ENCODE measurements at regions not wholly inside any gene's neighbourhood (a gene's known extent, or its start where the extent isn't known, plus 50 kb on each side); places are given as distances from the start of the nearest gene placed in this dataset.

DNA sequence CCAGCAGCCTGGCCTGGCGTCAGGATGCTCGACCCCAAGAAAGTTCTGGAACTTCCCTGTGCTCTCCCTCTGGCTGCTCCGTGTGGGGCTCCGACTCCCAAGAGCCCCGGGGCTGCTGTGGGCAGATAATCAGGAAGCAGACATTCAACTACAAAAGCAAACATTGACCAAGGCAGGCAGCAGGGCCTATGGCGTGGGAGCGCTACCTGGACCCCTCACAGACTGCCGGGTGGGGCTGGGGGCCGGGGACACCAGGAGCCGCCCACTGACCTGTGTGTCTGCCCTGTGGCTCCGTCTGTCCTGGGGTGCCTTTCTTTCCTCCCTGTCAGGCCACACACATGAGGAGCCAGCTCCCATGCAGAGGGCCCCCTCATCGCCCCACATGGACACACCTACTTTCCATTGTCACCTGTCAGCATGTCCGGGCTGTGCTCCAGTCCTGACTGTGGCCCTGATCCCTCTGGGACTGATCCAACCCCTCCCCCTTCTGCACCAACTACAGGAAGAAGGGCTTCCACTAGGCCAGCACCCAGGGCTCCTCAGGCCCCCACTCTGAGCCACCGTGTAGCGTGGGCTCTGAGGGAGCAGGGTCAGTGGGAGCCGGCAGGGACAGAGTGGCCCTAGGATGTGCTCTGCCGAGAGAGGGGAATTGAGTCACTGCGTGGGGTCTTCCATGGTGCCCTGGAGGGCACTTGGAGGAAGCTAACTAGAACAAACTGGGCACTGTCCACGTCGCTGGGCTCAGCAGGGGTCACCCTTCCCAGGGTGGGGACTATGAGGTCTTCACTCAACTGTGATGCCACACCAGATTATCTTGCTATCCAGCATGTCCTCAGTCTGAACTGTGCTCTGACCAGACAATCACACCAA is 215.4 kb upstream of the C14orf180 start:
- H3K36me3 ChIP-seq (replicated peaks in 1 of 2), result no peaks in the 10 kb centered on the region
- whole genome bisulfite sequencing, 4 donors, result 74 to 89% (median 79%) methylated on average over 15 to 20 of the region's 20 CpGs
- no peak overlapping the region for H3K4me3 ChIP-seq
- intact Hi-C loops (cut with DNase I), result no loop called here
- no peaks in the 10 kb centered on the region for H3K9me3 ChIP-seq (replicated peaks in 1 of 3)
- no peak overlapping the region for H3K27ac ChIP-seq
- TF ChIP-seq POLR2A (IDR thresholded peaks at IDR 0.05), result no peak
- TF ChIP-seq, protein P1, sequence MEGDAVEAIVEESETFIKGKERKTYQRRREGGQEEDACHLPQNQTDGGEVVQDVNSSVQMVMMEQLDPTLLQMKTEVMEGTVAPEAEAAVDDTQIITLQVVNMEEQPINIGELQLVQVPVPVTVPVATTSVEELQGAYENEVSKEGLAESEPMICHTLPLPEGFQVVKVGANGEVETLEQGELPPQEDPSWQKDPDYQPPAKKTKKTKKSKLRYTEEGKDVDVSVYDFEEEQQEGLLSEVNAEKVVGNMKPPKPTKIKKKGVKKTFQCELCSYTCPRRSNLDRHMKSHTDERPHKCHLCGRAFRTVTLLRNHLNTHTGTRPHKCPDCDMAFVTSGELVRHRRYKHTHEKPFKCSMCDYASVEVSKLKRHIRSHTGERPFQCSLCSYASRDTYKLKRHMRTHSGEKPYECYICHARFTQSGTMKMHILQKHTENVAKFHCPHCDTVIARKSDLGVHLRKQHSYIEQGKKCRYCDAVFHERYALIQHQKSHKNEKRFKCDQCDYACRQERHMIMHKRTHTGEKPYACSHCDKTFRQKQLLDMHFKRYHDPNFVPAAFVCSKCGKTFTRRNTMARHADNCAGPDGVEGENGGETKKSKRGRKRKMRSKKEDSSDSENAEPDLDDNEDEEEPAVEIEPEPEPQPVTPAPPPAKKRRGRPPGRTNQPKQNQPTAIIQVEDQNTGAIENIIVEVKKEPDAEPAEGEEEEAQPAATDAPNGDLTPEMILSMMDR (IDR thresholded peaks at IDR 0.05), result no peak
- DNase-seq, result no peak
- no peaks in the 10 kb centered on the region for H3K27me3 ChIP-seq
- no peaks in the 10 kb centered on the region for H3K4me1 ChIP-seq (replicated peaks in 1 of 2)

DNA sequence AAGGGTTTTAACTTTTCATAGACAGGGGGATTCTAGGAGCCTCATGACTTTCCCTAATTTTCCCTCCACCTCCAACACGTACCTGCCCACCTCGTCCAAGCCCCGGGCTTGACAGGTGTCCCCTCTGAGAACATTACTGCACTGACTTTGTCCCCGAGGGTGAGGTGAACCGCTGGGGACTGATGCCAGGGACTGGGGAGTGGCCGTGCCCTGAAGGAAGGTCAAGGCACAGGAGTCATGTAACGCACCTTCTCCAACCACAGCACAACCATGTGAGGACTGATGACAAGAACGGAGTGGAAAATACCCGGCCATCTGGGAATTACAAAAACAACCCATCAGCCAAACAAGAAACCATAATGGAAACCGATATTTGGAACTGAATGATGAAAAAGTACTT is 214.7 kb upstream of the C14orf180 start:
- no peak for DNase-seq
- intact Hi-C loops (cut with DNase I), result no loop called here
- TF ChIP-seq, protein P1 (IDR thresholded peaks at IDR 0.05), result no peak
- no peak for TF ChIP-seq POLR2A (IDR thresholded peaks at IDR 0.05)
- H3K4me3 ChIP-seq, result no peak overlapping the region
- no peaks in the 10 kb centered on the region for H3K4me1 ChIP-seq (replicated peaks in 1 of 2)
- 81 to 88% (median 85%) methylated on average over 10 of the region's 10 CpGs for WGBS, 4 donors
- H3K27me3 ChIP-seq, result no peaks in the 10 kb centered on the region
- no peak overlapping the region for H3K27ac ChIP-seq
- H3K36me3 ChIP-seq (replicated peaks in 1 of 2), result no peaks in the 10 kb centered on the region
- H3K9me3 ChIP-seq (replicated peaks in 1 of 3), result no peaks in the 10 kb centered on the region

DNA sequence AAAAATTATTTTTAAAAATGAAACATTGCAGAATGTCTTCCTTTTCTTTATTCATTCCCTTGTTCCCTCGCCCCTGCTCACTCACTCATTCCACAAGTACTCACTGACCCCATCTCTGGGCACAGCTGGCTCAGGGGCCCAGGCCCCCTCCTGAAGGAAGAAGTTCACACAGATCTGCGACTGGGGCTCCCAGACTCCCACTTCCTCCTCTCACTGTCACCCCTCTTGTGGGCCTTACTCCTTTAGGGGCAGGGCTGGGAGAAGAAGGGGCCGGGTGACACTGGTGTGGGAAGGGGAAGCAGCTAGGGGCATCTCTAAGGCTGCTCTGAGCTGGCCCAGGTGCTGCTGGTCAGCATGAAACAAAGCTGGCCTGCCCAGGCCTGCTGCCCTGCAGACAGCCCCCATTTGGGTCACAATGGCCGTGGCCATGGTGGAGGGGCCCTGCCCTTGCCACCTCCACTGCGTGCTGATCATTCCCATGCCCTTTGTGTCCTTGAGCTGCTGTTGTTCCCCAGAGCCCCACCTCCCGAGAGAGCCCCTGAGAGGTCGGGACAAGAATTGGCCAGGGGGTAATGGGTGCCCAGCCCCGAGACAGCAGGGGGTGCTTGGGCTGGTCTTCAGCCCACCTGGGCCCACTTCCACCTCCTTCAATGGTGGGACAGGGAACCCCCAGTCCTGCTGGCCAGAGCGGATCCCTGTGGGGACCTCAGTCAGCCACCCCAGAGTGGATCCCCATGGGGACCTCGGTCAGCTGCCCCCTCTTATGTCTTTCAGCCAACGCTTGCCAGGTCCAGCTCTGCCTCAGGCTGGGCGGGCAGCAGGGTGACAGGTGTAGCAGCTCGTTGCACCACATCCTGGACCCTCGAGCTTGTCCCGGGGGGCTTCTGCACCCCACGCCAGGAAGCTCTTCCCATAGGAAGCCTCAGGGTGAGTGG is 212.4 kb upstream of the C14orf180 start:
- TF ChIP-seq POLR2A (IDR thresholded peaks at IDR 0.05), result no peak
- TF ChIP-seq, protein P1 (IDR thresholded peaks at IDR 0.05), result no peak
- intact Hi-C loops (cut with DNase I), result no loop called here
- Histone ChIP-seq H3K27me3 (no peaks in the 10 kb centered on the region), H3K4me1 (replicated peaks in 1 of 2) (no peaks in the 10 kb centered on the region), H3K4me3 (no peak overlapping the region), H3K9me3 (replicated peaks in 1 of 3) (no peaks in the 10 kb centered on the region), H3K36me3 (replicated peaks in 1 of 2) (no peaks in the 10 kb centered on the region), H3K27ac (no peak overlapping the region)
- no peak for DNase-seq
- WGBS, 4 donors, result 64 to 79% (median 76%) methylated on average over 3 to 16 of the region's 16 CpGs

Data from adrenal gland (tissue), 9 donors.